ENCODE measurements at regions not wholly inside any gene's neighbourhood (a gene's known extent, or its start where the extent isn't known, plus 50 kb on each side); places are given as distances from the start of the nearest gene placed in this dataset.

DNA sequence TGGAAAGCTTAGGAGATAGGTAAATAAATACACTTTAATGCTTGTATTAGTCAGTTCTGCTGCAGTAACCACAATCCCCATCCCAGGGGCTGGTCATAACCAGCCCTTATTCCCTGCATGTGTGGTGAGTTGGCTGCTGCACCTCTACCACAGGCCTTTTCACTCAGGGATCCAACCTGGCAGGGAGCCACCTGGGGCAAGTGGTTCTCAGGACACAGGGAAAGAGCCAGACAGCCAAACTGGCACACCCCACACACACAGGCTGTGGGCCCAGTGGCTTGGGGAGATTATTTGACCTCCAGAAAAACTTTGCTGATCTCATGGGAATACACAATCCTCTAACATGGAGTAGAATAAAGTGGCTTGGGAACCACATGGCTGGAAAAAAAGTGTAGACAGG lies 400.0 kb upstream of the RNF32 start:
- Histone ChIP-seq H2AFZ (replicated peaks; ENCODE audit: low read length, poor library complexity) (no peak overlapping the region), H3K56ac (ENCODE audit: extremely low read depth, insufficient read depth, low read length) (no peak overlapping the region), H3K27me3 (ENCODE audit: control insufficient read depth, insufficient read depth, low read length) (no peaks in the 10 kb centered on the region), H3K4me1 (ENCODE audit: control insufficient read depth, insufficient read depth, low read length) (no peaks in the 10 kb centered on the region), H3K23ac (ENCODE audit: low read depth, low read length) (no peak overlapping the region), H3K79me1 (ENCODE audit: low read depth in 1 of 2, low read length in 2 of 2) (no peaks in the 10 kb centered on the region), H3K9ac (ENCODE audit: low read depth, low read length) (no peak overlapping the region), H2AK5ac (ENCODE audit: low read depth, low read length) (no peak overlapping the region), H4K91ac (ENCODE audit: insufficient read depth, low read depth, low read length) (no peak overlapping the region), H2BK20ac (ENCODE audit: low read depth, low read length) (no peak overlapping the region), H3K4me2 (ENCODE audit: low read depth, low read length) (no peak overlapping the region), H4K5ac (ENCODE audit: low read depth, low read length) (no peak overlapping the region), H3K9me1 (ENCODE audit: insufficient read depth, low read length) (no peaks in the 10 kb centered on the region), H2AK9ac (replicated peaks; ENCODE audit: low read depth, low read length, poor library complexity) (no peak overlapping the region), H3K27ac (ENCODE audit: insufficient read depth, low read length) (no peak overlapping the region), H3K18ac (ENCODE audit: low read depth, low read length) (no peak overlapping the region), H3K14ac (replicated peaks; ENCODE audit: low read depth, low read length) (no peak overlapping the region), H4K8ac (ENCODE audit: low read depth in 2 of 2, low read length in 2 of 2) (no peak overlapping the region), H4K20me1 (ENCODE audit: insufficient read depth, low read length) (no peaks in the 10 kb centered on the region), H2BK15ac (ENCODE audit: low read depth, low read length) (no peak overlapping the region), H2BK120ac (ENCODE audit: low read depth, low read length) (no peak overlapping the region), H3K36me3 (ENCODE audit: control insufficient read depth, insufficient read depth, low read length) (no peaks in the 10 kb centered on the region), H3K9me3 (ENCODE audit: control insufficient read depth, insufficient read depth, low read length) (peaks cover 25% of the 10 kb centered on the region; the same call in 1 of the 2 replicates), H3K4me3 (ENCODE audit: insufficient read depth, low read depth, low read length) (no peak overlapping the region), H2BK5ac (ENCODE audit: low read depth, low read length, poor library complexity, severe bottlenecking) (no peak overlapping the region), H3K4ac (ENCODE audit: low read depth, low read length) (no peak overlapping the region)
- CTCF ChIA-PET, result no interaction called here
- dilution Hi-C loops (cut with HindIII; ENCODE audit: low sequenced_read_pairs, unreplicated experiment) (no loop called here), in situ Hi-C loops (cut with MboI; ENCODE audit: low sequenced_read_pairs) (no loop called here), intact Hi-C loops (cut with micrococcal nuclease) (no loop called here)
- DNase-seq (no peak), ATAC-seq (ENCODE audit: low read depth) (no peak)
- POLR2A ChIA-PET (ENCODE audit: unreplicated experiment), result no interaction called here
- no TSS peak for BruUV-seq (replicated peaks)
- TF ChIP-seq CEBPB (IDR thresholded peaks at IDR 0.05; ENCODE audit: low read depth, low read length), result no peak
- no peak for TF ChIP-seq RAD21 (IDR thresholded peaks at IDR 0.05; ENCODE audit: low read length)
- TF ChIP-seq, protein P1, sequence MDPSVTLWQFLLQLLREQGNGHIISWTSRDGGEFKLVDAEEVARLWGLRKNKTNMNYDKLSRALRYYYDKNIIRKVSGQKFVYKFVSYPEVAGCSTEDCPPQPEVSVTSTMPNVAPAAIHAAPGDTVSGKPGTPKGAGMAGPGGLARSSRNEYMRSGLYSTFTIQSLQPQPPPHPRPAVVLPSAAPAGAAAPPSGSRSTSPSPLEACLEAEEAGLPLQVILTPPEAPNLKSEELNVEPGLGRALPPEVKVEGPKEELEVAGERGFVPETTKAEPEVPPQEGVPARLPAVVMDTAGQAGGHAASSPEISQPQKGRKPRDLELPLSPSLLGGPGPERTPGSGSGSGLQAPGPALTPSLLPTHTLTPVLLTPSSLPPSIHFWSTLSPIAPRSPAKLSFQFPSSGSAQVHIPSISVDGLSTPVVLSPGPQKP (IDR thresholded peaks at IDR 0.05; ENCODE audit: borderline replicate concordance, low read depth, low read length), result no peak
- TF ChIP-seq RFX5 (IDR thresholded peaks at IDR 0.05; ENCODE audit: low read depth, low read length), result no peak
- no peak for TF ChIP-seq CHD1 (IDR thresholded peaks at IDR 0.05; ENCODE audit: low read depth, low read length)
- TF ChIP-seq, protein P2, sequence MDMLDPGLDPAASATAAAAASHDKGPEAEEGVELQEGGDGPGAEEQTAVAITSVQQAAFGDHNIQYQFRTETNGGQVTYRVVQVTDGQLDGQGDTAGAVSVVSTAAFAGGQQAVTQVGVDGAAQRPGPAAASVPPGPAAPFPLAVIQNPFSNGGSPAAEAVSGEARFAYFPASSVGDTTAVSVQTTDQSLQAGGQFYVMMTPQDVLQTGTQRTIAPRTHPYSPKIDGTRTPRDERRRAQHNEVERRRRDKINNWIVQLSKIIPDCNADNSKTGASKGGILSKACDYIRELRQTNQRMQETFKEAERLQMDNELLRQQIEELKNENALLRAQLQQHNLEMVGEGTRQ (IDR thresholded peaks at IDR 0.05; ENCODE audit: low read depth, low read length), result no peak
- no peak for TF ChIP-seq POLR2A (IDR thresholded peaks at IDR 0.05; ENCODE audit: low read depth, low read length)
- TF ChIP-seq FOS (IDR thresholded peaks at IDR 0.05; ENCODE audit: low read depth, low read length), result no peak
- no peak for TF ChIP-seq MAZ (IDR thresholded peaks at IDR 0.05; ENCODE audit: borderline replicate concordance, low read depth, low read length)
- TF ChIP-seq, protein P3, sequence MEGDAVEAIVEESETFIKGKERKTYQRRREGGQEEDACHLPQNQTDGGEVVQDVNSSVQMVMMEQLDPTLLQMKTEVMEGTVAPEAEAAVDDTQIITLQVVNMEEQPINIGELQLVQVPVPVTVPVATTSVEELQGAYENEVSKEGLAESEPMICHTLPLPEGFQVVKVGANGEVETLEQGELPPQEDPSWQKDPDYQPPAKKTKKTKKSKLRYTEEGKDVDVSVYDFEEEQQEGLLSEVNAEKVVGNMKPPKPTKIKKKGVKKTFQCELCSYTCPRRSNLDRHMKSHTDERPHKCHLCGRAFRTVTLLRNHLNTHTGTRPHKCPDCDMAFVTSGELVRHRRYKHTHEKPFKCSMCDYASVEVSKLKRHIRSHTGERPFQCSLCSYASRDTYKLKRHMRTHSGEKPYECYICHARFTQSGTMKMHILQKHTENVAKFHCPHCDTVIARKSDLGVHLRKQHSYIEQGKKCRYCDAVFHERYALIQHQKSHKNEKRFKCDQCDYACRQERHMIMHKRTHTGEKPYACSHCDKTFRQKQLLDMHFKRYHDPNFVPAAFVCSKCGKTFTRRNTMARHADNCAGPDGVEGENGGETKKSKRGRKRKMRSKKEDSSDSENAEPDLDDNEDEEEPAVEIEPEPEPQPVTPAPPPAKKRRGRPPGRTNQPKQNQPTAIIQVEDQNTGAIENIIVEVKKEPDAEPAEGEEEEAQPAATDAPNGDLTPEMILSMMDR (conservative IDR thresholded peaks at IDR 0.05; ENCODE audit: low read depth, low read length), result no peak
- no peak for TF ChIP-seq MAFK (IDR thresholded peaks at IDR 0.05; ENCODE audit: low read depth, low read length)
- no peak for TF ChIP-seq NFE2L2 (IDR thresholded peaks at IDR 0.05; ENCODE audit: low read depth, low read length)
- TF ChIP-seq BHLHE40 (IDR thresholded peaks at IDR 0.05; ENCODE audit: low read depth, low read length), result no peak
- TF ChIP-seq RCOR1 (IDR thresholded peaks at IDR 0.05; ENCODE audit: insufficient replicate concordance, low read length), result no peak
- TF ChIP-seq MXI1 (IDR thresholded peaks at IDR 0.05; ENCODE audit: borderline replicate concordance, low read depth, low read length), result no peak
- no peak for TF ChIP-seq SMC3 (IDR thresholded peaks at IDR 0.05; ENCODE audit: low read depth, low read length)
